Dermis microvascular lymphatic vessel endothelial cell (primary cell): ENCODE measurements at regions not wholly inside any gene's neighbourhood (a gene's known extent, or its start where the extent isn't known, plus 50 kb on each side); places are given as distances from the start of the nearest gene placed in this dataset.
"Not testable (repeated sequence)": the region's sequence is repeated elsewhere in the genome, so short reads cannot be mapped to it uniquely, and the experiment has no call there.

Experiments
- DNase-seq, 2 donors: peaks; one replicate each; pipeline versions ENCODE4 v3.0.0 to v3.0.0-alpha.2; 2010; ENCODE audit warnings: low read depth in 2 of 2

DNA sequence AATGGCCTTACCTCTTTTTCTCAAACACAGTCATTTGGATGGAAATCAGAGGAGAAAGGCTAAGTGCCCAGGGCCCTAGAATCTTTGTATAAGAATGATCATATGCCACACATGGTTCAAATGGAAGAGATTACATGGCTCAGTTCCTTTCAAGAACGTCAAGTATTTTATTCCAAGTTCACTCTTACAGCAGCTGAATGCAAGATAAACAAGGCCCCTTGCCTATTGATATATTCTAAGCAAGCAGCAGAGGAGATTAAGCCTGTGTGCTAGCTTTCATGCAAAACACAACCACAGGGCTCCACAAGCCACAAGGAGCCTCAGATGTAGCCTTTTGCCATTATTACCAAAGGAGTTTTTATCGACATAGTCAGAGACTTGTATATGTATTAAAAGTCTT lies 55.3 kb upstream of the SLCO6A1 start:
- no peak for DNase-seq

DNA sequence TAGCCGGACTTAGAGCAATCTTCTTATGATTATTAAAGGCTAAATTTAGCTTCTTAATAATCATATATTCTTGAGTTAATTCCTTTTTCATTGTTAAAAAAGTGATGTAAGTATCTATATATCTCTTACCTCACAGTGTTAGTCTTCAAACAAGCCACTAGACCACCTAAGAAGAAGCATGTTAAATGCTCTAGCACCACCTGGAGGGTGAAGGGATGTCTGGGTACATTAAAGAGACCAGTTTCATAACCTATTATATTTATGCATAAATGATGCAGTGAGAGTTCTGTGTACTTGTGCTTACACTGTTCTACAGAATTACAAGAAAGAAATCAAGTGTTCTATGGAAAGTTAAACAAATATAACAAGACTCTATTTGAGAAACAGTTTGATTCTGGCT lies 55.9 kb upstream of the SLCO6A1 start:
- no peak for DNase-seq

DNA sequence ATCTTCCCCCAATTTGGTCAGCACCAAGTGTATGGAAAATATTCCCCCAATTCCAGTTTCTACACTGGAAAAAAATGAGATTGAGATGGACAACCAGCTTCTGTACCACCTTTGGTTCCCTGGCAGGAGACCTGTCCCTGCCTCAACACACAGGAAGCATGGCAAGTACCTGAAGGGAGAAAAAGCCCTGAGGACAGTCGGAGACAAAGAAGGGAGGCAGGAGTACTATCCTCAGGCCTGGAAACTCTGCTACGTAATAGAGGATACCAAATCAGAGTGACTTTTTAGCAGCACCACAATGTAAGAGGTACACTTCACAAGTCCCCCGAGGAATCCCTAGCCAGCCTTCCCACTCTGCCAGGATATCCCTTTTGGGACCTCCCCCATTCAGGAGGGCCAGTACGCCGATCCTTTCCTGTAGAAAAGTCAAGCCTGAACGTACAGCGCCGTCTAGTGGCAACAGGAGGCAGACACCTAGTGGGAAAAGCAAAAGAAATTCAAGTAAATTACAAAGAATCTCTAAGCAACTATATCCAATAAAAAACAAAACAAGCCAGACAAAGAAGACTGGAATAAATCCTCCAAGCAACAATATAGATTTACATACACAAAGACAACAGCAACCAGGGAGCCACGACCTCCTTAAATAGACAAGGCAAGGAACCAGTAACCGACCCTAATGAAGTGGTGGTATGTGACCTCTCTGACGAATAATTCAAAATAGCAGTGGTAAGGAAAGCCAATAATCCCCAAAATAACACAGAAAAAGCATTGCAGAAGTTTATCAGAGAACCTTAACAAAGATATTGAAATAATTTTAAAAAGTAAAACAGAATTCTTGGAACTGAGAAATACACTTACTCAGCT lies 63.3 kb upstream of the SLCO6A1 start:
- peak in 1 of 2 donors; percentile 8 for DNase-seq

DNA sequence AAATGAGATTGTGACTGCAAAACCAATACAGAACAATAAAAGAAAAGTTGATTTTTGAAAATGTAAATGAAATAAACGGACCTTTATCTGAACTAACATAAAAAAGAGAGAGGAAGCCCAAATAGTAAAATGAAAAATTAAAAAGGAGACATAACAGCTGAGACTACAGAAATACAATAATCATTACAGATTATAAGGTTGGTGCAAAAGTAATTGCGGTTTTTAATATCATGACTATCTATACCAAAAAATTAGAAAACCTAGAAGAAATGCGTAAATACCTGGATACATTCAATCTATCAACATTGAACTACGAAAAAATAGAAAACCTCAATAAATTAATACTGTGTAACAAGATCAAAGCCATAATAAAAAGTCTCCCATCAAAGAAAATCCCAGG lies 71.9 kb upstream of the SLCO6A1 start:
- no peak for DNase-seq

DNA sequence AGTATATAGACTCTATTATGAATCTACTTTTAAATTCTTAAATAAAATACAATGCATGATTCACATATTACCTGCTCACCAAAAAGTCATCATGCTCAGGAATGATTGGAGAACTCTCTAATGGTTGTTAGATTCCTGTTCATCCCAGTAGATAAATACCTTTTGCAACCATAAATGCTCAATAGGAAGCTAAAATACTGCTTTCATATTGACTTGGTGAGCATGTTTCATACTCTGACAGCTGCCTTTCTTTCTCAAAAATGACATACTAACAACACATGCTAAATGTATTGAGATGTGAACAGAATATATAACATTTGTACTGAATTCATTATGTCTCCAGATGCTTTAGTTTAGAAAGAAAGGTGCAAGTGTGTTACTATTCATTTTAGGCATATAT lies 79.6 kb upstream of the SLCO6A1 start:
- DNase-seq = no peak

DNA sequence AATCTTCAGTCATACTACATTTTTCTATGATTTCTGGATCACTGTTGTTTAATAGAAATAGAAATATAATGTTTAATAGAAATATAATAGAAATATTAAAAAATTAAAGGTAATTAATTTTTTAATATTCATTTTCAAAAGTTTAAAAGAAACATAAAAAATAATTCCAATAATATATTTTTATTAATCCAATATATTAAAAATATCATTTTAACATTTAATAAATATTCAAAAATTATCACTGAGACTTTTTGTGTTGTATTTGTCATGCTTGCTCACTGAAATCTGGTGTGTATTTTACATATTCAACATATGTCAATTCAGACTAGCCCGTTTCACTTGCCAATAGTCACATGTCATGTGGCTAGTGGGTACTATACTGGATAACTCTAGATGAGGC lies 80.6 kb upstream of the SLCO6A1 start:
- no peak for DNase-seq

DNA sequence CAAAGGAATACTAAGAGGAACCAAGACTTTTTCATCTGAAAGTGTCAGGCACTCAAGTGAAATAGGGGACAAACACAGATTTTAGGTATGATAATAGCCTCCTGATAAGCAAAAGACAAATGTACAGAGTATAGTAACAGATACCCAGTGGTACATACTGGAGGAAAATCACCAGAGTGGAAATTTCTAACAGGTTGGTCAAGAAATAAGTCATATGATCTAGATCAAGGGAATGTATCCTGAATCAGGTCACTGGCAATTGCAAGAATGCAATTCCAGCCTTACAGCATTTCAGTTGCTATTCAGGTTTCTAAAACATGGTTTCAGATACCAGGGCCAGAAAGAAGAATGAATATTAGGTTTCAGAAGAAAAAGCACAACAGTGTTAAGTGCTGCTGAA lies 82.2 kb upstream of the SLCO6A1 start:
- no peak for DNase-seq

DNA sequence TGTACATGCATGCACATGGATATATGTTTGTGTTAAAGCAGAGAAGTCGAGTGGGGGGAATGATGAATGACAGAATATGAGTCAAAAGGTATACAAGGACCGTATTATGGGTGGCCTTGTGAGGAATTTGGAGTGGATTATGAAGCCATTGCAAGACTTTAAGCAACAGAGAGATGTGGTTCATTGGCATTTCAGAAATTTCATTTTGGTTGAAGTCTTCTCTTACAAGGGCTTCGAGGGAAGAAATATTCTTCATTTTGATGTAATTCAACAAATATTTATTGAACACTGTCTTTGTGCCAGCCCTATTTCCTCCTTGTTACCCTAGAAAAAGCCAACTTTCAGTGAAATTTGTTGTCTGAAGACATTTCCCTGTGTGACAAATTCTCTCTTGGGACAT lies 83.9 kb upstream of the SLCO6A1 start:
- no peak for DNase-seq

DNA sequence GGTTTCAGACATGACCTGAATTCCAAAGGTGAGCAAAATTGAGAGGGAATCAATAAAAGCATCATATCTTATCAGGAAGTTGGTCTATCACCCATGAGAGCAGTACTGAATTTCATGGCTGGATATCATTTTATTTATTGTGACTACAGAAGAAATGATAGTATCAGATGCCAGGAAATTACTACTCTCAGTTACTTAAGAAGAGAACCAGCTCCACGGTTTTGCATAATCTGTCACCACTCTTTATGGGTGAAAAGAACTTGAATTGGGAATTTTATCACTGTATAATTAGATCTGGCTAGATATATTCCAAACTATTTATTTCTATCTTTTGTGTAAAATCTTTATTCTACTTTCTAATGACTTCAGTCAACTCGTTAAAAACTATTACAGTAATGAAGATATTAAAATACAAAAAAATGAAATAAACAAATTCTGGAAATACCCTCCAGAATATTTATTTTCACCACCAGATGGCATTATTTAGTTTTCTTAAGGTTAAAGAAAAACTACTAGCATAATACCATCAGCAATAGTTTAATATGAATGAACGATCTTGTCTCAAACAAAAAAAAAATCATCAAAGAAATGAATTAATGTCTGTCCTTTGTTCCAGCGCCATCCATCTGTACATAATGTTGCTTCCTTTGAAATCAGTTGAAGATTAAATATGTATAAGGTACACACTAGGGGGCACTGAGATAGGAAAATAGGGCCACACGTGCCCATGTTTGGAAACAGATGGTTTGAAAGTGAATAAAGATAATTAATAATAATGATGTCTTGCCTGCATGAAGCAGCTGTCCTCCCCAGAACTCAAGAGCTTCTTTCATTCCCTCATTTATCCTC lies 84.7 kb upstream of the SLCO6A1 start:
- peak; percentile 5 to 15 for DNase-seq

DNA sequence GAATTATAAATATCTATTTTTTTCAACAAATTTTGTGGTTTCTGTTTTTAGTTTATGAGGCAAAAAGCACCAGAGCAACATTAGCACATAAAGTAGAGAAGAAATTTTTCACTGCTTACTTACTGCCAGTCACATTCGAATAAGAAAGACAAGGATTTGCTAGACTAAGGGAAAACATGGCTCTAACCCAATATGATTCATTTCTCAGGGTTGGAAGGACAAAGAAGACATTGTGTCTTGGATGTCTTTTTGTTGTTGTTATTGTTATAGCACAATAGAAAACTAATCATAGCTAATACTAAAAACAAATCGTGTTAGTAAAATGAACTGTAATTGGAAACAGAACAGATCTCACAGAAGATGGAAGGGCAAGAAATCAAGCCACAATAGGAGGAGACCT lies 90.9 kb upstream of the SLCO6A1 start:
- no peak for DNase-seq

DNA sequence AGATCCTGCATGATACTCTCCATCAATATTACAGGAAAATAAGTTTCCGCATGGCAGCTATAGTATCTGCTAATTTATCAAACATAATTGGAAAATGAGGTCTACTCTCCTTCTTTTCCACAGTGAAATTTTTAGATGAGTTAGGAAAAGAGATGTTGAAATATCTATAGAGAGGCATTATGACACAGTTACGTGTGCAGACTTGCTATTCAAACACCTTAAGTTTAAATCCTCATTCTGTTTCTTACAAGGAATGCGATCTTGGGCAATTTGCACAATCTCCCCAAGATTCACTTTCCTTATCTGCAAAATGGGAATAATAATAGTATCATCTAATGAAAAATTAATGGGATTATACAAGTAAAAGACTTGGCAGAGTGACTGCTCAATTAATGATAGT lies 91.7 kb upstream of the SLCO6A1 start:
- no peak for DNase-seq

DNA sequence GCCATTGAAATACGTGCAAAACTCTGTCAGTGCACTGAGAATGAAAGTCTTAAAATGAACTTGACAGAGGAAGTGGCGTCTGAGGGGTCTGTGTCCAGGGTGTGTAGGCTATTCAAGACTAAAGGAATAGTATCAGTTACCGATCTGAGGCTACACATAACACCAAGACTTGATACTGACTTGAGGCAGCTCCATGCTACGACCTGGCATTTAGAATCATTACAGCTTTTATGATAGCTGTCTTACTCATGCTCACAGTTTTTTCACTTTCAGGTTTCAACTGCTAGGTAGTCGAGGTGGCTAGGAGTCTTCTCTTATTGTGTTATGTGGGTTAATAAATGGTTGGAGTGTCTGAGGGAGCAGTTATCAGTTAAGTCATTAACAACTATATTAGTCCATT lies 92.8 kb upstream of the SLCO6A1 start:
- DNase-seq = no peak

DNA sequence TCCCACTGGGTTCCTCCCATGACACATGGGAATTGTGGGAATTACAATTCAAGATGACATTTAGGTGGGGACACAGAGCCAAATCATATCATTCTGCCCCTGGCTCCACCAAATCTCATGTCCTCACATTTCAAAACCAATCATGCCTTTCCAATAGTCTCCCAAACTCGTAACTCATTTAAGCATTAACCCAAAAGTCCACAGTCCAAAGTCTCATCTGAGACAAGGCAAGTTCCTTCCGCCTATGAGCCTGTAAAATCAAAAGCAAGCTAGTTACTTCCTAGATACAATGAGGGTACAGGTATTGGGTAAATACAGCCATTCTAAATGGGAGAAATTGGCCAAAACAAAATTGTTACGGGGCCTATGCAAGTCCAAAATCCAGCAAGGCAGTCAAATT lies 93.8 kb upstream of the SLCO6A1 start:
- not testable (repeated sequence) for DNase-seq

DNA sequence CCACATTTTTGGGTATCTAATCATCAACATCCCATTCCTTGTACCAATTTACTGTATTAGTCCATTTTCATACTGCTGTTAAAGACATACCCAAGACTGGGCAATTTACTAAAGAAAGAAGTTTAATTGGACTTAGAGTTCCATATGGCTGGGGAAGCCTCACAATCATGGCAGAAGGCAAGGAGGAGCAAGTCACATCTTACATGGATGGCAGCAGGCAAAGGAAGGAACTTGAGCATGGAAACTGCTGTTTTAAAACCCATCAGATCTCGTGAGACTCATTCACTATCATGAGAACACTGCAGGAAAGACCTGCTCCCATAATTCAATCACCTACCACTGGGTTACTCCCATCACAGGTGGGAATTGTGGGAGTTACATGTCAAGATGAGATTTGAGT lies 95.4 kb upstream of the SLCO6A1 start:
- DNase-seq = no peak

DNA sequence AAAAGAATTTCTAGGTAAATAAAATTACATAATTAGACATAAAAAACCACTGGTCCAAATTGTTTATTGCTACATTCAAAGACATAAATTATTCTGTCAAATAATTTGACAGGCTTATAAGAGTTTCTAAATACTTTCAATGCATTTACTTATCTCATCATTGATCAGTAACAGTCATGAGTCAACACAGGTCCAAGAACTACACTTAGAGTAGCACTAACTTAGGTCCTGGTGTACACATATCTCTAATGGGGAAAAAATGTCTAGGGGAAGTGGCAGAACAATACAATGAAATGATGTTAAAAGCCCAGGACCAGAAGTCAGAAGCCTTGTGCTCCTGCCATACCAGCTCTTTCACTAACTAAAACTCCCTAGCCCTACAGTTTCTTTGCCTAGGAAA lies 96.5 kb upstream of the SLCO6A1 start:
- DNase-seq = no peak

DNA sequence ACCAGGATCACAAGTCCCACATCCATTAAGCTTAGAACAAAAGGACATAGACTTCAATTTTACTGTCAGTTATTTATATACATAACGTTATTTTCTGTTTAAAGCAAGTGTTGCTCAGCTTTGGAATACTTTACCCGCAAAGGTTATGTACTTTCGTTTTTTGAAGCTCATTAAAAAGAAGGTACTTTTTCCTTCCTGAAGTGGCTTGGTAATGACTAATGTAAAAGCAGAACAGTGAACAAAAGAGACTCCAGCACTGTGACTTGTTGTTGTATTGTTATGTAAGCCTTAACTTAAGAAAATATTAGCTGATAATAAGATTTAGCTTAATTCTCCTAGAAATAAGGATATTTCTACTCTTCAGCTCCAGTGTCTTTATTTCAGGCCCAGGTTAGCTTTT lies 97.3 kb upstream of the SLCO6A1 start:
- DNase-seq = no peak

DNA sequence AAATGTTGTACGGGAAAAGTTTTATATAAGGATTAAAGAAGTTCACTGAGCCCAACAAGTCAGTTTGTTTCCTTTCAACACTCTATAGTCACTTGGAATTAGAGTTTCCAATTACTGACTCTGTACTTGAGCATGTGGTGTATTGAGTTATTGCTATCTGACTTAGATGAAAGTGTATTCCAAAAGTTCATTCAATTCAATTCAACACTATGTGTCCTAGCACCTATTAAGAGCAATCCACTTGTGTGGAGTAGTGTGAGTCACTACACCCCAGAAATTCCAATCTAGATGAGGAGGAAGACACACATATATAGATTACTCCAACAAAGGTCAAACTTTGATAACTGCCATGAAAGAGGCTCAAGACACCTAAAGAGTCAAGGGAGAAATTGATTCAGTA lies 98.2 kb upstream of the SLCO6A1 start:
- no peak for DNase-seq

DNA sequence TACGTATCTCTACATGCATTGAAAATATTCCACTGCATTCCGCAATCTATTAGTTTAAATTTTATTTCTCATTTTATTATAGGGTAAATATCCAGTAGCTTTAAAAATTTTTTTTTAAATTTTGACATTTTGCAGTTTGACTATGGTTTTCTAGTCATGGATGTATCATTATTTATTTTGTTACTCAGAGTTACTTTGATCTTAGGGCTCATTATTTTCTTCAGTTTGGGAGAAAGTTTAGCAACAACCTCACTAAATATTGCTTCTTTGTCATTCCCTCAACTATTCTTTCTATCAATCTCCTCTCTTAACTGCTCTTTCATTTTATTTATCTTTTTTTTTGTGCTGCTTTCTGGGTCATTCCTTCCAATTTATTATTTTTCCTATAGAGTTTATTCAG lies 100.5 kb upstream of the SLCO6A1 start:
- DNase-seq = no peak

DNA sequence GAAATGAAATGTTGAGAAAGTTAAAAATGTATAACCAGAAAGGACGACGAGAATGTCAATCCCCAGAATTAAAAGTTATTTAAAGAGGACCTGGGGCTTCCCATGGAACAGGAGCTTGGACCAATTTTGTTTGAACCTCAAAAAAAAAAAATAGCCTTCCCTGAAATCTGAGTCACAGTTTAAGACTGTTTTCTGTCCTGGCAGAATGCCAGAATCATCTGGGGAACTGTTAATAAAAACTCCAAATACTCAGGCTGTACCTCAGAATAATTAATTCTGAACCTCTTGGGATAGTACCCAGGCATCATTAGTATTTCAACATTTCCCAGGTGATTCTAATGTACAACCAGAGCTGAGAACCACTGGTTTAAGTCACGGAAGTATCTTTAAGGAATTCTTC lies 102.2 kb upstream of the SLCO6A1 start:
- no peak for DNase-seq

DNA sequence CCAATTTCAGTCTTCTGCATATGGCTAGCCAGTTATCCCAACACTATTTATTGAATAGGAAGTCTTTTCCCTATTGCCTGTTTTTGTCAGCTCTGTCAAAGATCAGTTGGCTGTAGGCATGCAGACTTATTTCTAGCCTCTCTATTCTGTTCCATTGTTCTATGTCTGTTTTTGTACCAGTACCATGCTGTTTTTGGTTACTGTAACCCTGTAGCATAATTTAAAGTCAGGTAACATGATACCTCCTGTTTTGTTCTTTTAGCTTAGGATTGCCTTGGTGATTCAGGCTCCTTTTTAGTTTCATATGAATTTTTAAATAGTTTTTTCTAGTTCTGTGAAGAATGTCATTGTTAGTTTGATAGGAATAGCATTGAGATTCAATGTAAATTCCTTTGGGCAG lies 104.9 kb upstream of the SLCO6A1 start:
- no peak for DNase-seq

DNA sequence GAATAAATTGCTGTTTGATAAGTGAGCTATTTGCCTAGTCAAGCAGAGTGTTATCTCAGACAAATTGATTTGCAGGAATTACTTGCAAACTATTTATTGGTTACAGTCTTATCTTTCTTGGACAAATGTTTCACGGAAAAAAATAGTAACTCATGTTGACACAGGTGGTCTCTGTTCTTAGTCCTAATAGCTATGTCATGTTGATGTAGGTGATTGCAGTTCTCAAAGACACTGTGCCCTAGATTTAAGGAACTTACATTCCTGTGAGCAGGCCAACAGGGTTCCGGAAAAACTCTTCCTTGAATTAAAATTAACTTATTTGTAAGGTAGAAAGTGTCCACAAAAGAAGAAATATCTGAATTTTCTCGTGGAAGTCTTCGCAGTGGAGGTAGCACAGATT lies 109.6 kb upstream of the SLCO6A1 start:
- no peak for DNase-seq

DNA sequence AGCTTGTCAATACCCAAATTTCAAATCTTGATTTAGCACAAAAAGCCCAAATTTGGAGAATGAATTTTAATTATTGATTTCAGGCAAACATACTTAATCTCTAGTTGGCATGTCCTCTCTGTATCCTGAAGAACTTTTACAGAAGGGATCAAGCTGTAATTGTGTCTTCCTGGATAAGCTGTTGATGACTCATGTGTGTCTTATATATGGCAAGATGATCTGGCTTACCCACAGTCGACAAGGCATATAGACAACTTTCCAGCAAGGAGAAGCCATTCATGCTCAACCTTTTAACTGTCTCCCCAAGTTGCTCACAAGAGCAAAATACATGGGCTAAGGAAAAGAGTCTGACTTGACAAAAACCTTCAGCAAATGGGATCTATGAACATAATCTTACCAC lies 112.5 kb upstream of the SLCO6A1 start:
- no peak for DNase-seq

DNA sequence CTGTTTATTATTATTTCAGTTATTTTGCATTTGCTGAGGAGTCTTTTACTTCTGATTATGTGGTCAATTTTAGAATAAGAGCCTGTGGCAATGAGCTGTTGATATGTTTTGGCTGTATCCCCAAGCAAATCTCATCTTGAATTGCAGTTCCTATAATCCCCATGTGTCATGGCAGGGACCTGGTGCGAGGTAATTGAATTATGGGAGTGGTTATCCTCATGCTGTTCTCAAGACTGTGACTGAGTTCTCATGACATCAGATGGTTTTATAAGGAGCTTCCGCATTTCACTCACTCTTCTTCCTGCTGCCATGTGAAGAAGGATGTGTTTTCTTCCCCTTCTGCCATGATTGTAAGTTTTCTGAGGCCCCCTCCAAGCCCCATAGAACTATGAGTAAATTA lies 114.9 kb upstream of the SLCO6A1 start:
- no peak for DNase-seq
